ENCODE measurements at regions not wholly inside any gene's neighbourhood (a gene's known extent, or its start where the extent isn't known, plus 50 kb on each side); places are given as distances from the start of the nearest gene placed in this dataset.

- FAIRE-seq = no peak
- Histone ChIP-seq H3K27me3 (no peaks in the 10 kb centered on the region), H3K36me3 (no peaks in the 10 kb centered on the region), H3K9me3 (no peaks in the 10 kb centered on the region), H3K4me3 (no peak overlapping the region), H3K4me1 (no peaks in the 10 kb centered on the region), H3K27ac (no peak overlapping the region)
- TF ChIP-seq CTCF (IDR thresholded peaks at IDR 0.05) = no peak
- intact Hi-C loops (cut with DNase I) = no loop called here
- DNase-seq = no peak
- no peak for ATAC-seq
Observed at GRCh38 chr2:14143435-14143834, 489.1 kb upstream of the LRATD1 start.

GRCh38 chr2:14148216-14148615 lies 484.3 kb upstream of the LRATD1 start:
- H3K4me3 ChIP-seq = no peak overlapping the region
- H3K4me1 ChIP-seq = no peaks in the 10 kb centered on the region
- no peaks in the 10 kb centered on the region for H3K9me3 ChIP-seq
- no peak for ATAC-seq
- no peak for TF ChIP-seq CTCF (IDR thresholded peaks at IDR 0.05)
- H3K27me3 ChIP-seq = no peaks in the 10 kb centered on the region
- no peak for FAIRE-seq
- WGBS, 2 donors = 18 to 26% methylated on average over 1 of the region's 1 CpG
- DNase-seq = no peak
- intact Hi-C loops (cut with DNase I) = no loop called here
- no peak overlapping the region for H3K27ac ChIP-seq
- H3K36me3 ChIP-seq = no peaks in the 10 kb centered on the region

- Histone ChIP-seq H3K4me1 (no peaks in the 10 kb centered on the region), H3K9me3 (no peaks in the 10 kb centered on the region), H3K4me3 (no peak overlapping the region), H3K27me3 (no peaks in the 10 kb centered on the region), H3K27ac (no peak overlapping the region), H3K36me3 (no peaks in the 10 kb centered on the region)
- ATAC-seq (no peak), DNase-seq (no peak), FAIRE-seq (no peak)
- TF ChIP-seq CTCF (IDR thresholded peaks at IDR 0.05) = no peak
- intact Hi-C loops (cut with DNase I) = no loop called here
Observed at GRCh38 chr2:14157816-14158215, 474.7 kb upstream of the LRATD1 start.

DNA sequence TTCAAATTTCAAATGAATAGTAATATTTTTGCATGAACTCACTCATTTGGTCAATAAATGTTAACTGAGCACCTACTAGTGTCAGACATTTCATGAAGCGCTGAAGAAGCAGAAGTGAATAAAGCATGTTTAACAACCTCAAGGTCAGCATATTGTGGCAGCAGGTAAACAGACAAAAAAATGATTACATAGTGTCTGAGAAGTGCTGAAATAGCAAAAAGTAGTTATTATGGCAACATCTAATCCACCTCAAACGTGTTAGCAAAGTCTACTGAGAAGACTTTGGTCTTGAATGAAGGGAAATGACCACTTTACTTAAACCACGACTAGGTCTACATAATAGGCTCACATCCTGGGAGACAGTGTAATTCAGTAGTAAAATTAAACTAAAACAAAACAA lies 452.2 kb upstream of the LRATD1 start:
- TF ChIP-seq CTCF (IDR thresholded peaks at IDR 0.05) = no peak
- H3K36me3 ChIP-seq = no peaks in the 10 kb centered on the region
- H3K27ac ChIP-seq = no peak overlapping the region
- H3K27me3 ChIP-seq = no peaks in the 10 kb centered on the region
- intact Hi-C loops (cut with DNase I) = no loop called here
- FAIRE-seq (no peak), DNase-seq (no peak), ATAC-seq (no peak)
- WGBS, 2 donors = 55 to 64% methylated on average over 3 of the region's 3 CpGs
- no peaks in the 10 kb centered on the region for H3K4me1 ChIP-seq
- H3K4me3 ChIP-seq = no peak overlapping the region
- no peaks in the 10 kb centered on the region for H3K9me3 ChIP-seq

DNA sequence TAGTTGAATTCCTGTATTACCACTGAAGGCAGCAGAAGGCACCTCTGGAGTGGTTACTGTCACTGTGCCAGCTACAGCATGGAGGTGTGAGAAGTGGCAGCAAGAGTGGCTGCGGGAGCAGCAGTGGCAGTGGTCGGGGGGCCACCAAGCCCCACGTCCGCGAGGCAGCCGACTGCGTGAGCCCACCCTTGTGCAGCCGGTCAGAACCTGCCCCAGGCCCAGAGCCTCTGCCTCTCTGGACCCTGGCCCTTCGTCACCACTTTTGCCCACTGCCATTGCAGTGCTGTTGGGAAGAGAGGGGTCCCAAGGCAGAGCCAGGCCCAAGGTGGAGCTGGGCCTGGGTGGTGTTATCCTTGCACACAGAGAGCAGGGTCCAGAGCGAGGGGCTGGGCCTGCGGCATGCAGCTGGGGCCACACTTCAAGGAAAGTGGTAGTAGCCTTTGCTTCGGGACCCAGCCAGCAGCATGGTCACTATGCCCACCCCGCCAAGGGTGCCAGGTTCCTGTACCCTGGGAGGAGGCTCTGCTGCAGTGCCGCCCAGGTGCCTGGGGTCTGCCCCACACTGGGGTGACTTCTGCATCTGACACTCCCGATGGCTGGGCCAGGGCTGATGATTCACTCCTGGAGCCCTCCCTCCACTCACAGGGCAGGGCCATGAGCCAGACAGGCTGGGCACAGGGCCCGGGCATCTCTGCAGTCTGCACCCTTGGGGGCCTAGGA lies 450.1 kb upstream of the LRATD1 start:
- DNase-seq (peak in 3 of 6 donors; percentile 11 to 58 (median 50)), ATAC-seq (no peak), FAIRE-seq (no peak)
- Histone ChIP-seq H3K27me3 (no peaks in the 10 kb centered on the region), H3K36me3 (no peaks in the 10 kb centered on the region), H3K9me3 (no peaks in the 10 kb centered on the region), H3K4me3 (no peak overlapping the region), H3K4me1 (no peaks in the 10 kb centered on the region), H3K27ac (no peak overlapping the region)
- intact Hi-C loops (cut with DNase I) = no loop called here
- no peak for TF ChIP-seq CTCF (IDR thresholded peaks at IDR 0.05)
- WGBS, 2 donors = 88 to 92% methylated on average over 15 to 16 of the region's 16 CpGs

All from pancreas (tissue), 10 donors.